ENCODE measurements at regions not wholly inside any gene's neighbourhood (a gene's known extent, or its start where the extent isn't known, plus 50 kb on each side); places are given as distances from the start of the nearest gene placed in this dataset.

DNA sequence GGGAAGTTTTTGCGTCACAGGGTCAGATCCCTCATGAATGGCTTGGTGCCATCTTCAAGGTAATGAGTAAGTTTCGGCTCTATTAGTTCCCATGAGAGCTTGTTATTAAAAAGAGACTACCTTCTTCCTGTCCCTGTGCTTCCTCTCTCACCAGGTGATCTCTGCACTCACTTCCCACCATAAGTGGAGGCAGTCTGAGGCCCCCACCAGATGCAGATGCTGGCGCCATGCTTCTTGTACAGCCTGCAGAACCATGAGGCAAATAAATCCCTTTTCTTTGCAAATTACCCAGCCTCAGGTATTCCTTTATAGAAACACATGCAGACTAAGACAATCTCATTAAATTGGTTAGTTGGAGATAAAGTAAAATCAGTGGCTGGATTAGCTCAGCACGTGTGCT lies 75.6 kb upstream of the RFC3 start:
- no peak for TF ChIP-seq CTCF (IDR thresholded peaks at IDR 0.05; ENCODE audit: low read depth, low read length, missing control alignments)
- in situ Hi-C loops (cut with HindIII; ENCODE audit: low sequenced_read_pairs), result no loop called here
- no peak for DNase-seq (ENCODE audit: low read depth)
- H3K4me3 ChIP-seq (ENCODE audit: low read depth, low read length), result no peak overlapping the region

- DNase-seq (ENCODE audit: low read depth), result no peak
- in situ Hi-C loops (cut with HindIII; ENCODE audit: low sequenced_read_pairs), result no loop called here
- no peak for TF ChIP-seq CTCF (IDR thresholded peaks at IDR 0.05; ENCODE audit: low read depth, low read length, missing control alignments)
- H3K4me3 ChIP-seq (ENCODE audit: low read depth, low read length), result no peak overlapping the region
Measured at GRCh38 chr13:33743438-33744368, 74.2 kb upstream of the RFC3 start.

DNA sequence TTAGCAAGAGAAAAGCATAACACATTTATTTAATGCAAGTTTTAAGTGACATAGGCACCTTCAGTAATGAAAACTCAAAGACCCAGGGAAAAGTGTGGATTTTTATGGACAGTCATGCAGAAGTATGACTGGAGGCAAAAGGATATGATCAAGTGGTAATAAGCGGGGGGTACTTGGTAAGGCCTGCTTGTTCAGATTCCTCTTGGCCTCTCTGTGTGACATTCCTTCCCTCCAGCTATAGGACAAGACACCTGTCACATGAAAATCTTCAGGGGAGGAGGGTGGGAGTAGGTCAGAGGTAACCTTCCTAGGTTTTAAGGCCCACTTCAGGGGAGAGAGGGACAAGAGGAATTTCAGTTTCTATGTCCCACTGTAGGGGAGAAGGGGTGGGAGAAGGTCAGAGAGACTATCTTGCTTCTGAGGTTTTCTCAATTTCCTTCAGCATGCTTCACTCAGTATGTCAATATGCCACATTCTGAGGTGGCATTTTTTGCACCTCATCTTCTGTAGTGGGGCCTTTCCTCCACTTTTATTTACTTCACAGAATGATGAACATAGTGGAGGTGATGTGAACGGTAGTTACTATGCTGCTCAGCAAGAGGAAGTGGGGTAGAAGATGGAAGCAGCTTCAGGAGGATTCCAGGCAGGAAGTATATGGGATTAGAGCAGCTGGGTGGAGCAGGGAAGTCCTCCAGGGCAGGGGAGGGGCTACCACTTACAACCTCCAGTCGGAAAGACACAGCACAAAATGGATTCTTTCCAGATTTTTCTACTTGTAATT lies 73.2 kb upstream of the RFC3 start:
- H3K4me3 ChIP-seq (ENCODE audit: low read depth, low read length), result no peak overlapping the region
- in situ Hi-C loops (cut with HindIII; ENCODE audit: low sequenced_read_pairs), result no loop called here
- no peak for DNase-seq (ENCODE audit: low read depth)
- no peak for TF ChIP-seq CTCF (IDR thresholded peaks at IDR 0.05; ENCODE audit: low read depth, low read length, missing control alignments)

DNA sequence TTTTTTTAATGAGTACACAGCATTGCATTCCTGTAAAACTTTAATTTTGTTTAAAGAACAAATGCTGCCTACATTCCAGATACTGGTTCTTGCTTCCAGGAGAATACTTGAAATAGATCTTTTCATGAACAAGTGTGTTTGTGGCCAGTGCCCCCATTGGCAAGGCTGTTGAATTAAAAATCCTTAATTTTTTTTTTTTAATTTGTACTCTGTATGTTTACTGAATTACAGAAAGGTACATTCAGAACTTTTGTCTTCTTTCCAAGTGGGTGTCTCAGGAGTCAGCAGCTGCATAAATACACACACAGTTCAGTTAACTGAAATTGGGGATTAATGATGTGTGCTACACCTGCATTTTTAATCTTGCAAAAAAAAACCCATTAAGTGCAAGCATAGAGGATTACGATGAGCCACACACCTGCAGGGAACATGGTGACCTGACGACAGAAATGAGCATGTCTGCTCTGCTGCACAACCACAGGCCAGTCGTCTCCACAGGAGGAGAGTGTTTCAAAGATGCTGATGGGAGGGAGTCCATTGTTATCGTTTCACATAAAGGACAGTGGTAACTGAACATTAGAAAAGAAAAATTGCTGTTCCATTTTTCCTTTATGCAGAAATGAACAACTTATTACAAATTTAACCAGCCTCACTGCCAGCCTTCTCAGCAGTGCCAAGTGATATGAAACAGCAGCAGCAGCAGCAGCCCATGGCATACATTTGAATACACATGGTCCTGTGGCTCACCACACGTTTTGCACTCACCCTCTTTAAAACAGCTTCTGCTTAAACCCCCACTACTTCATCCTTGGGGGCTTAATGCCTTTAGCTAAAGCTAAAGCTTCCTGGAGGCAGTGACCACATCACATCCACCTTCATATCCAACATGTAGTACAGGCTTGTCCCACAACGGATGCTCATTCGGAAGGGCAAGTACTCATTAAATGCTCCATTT lies 72.3 kb upstream of the RFC3 start:
- in situ Hi-C loops (cut with HindIII; ENCODE audit: low sequenced_read_pairs), result no loop called here
- no peak overlapping the region for H3K4me3 ChIP-seq (ENCODE audit: low read depth, low read length)
- TF ChIP-seq CTCF (IDR thresholded peaks at IDR 0.05; ENCODE audit: low read depth, low read length, missing control alignments), result no peak
- DNase-seq (ENCODE audit: low read depth), result no peak

- in situ Hi-C loops (cut with HindIII; ENCODE audit: low sequenced_read_pairs), result no loop called here
- no peak for TF ChIP-seq CTCF (IDR thresholded peaks at IDR 0.05; ENCODE audit: low read depth, low read length, missing control alignments)
- no peak overlapping the region for H3K4me3 ChIP-seq (ENCODE audit: low read depth, low read length)
- no peak for DNase-seq (ENCODE audit: low read depth)
Measured at GRCh38 chr13:33746867-33747266, 71.1 kb upstream of the RFC3 start.

GRCh38 chr13:33751151-33751550 lies 66.8 kb upstream of the RFC3 start:
- TF ChIP-seq CTCF (IDR thresholded peaks at IDR 0.05; ENCODE audit: low read depth, low read length, missing control alignments), result no peak
- no peak for DNase-seq (ENCODE audit: low read depth)
- in situ Hi-C loops (cut with HindIII; ENCODE audit: low sequenced_read_pairs), result no loop called here
- H3K4me3 ChIP-seq (ENCODE audit: low read depth, low read length), result no peak overlapping the region

Data from astrocyte of the cerebellum (primary cell).